Loucy (cell line): ENCODE measurements at regions not wholly inside any gene's neighbourhood (a gene's known extent, or its start where the extent isn't known, plus 50 kb on each side); places are given as distances from the start of the nearest gene placed in this dataset.

ENCODE experiments used
- CTCF ChIP-seq: fragments of 200-600 bp; sonication (generic); conservative IDR thresholded peaks from 2 replicates; pipeline ENCODE4 v1.5.1; 2014; ENCODE audit warnings: mild to moderate bottlenecking, antibody characterized with exemption, low read length
- EZH2phosphoT487 ChIP-seq: fragments of 200-600 bp; IDR thresholded peaks from 2 replicates; pipeline ENCODE4 v1.6.1; 2018; ENCODE audit warnings: antibody characterized with exemption, mild to moderate bottlenecking, moderate library complexity, borderline replicate concordance

- no peak for TF ChIP-seq CTCF
- TF ChIP-seq EZH2phosphoT487: no peak
Measured at GRCh38 chr17:6938637-6939036, 57.2 kb upstream of the ALOX12 start.
